ENCODE measurements at regions not wholly inside any gene's neighbourhood (a gene's known extent, or its start where the extent isn't known, plus 50 kb on each side); places are given as distances from the start of the nearest gene placed in this dataset.

DNA sequence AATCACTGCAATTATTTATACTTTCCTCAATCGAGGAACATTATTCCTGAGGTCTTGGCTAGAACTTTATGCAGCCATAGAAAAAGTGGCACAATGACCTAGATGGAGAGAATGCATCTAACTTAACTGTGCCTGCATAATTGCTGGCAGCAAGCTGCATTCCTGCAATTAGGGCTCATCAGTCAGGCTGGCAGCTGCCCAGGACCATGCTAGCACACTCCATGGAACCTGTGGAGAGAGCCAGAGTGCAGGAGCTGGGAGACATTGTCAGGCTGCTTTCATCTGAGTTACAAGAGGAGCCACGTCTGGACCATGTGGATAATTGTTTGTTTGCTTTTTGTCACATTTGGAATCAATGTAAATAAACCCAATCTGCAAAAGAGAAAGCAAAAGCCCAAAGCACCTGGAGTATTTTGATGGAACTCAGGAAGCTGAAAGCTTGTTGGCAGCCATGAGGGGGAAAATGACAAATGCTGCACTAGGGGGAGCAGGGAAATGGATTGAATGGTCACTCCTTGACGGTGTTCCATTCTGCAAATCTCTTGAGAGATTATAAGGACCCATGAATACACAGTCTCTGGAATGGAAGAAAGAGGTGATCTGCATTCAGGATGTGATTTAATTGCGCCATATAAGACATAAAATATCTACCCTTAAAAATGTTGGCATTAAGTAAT is 839.9 kb downstream of the MAT2B start:
- TF ChIP-seq, protein P1, sequence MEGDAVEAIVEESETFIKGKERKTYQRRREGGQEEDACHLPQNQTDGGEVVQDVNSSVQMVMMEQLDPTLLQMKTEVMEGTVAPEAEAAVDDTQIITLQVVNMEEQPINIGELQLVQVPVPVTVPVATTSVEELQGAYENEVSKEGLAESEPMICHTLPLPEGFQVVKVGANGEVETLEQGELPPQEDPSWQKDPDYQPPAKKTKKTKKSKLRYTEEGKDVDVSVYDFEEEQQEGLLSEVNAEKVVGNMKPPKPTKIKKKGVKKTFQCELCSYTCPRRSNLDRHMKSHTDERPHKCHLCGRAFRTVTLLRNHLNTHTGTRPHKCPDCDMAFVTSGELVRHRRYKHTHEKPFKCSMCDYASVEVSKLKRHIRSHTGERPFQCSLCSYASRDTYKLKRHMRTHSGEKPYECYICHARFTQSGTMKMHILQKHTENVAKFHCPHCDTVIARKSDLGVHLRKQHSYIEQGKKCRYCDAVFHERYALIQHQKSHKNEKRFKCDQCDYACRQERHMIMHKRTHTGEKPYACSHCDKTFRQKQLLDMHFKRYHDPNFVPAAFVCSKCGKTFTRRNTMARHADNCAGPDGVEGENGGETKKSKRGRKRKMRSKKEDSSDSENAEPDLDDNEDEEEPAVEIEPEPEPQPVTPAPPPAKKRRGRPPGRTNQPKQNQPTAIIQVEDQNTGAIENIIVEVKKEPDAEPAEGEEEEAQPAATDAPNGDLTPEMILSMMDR (conservative IDR thresholded peaks at IDR 0.05; ENCODE audit: low read length): no peak
- TF ChIP-seq EZH2phosphoT487 (IDR thresholded peaks at IDR 0.05; ENCODE audit: borderline replicate concordance, low read depth, low read length): no peak
